ENCODE measurements at regions not wholly inside any gene's neighbourhood (a gene's known extent, or its start where the extent isn't known, plus 50 kb on each side); places are given as distances from the start of the nearest gene placed in this dataset.

DNA sequence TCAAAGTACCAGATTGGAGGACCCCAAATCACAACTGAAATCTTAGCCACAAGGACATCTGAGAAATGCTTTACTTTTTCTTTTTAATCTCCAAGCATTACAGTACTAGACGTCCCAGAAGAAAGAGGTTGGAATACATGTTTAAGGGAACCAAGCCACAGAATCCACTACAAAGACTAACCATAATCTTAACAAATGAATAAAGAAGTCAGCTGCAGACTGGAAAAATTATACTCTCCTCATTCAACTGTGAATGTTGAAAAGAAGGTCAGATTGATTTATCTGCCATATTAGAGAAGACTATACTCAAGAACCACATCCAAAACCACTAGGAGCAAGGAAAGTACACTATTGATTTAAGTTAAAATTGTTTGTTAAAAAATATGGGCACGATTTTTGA is 102.1 kb upstream of the ABCB5 start:
- TF ChIP-seq, protein P1, sequence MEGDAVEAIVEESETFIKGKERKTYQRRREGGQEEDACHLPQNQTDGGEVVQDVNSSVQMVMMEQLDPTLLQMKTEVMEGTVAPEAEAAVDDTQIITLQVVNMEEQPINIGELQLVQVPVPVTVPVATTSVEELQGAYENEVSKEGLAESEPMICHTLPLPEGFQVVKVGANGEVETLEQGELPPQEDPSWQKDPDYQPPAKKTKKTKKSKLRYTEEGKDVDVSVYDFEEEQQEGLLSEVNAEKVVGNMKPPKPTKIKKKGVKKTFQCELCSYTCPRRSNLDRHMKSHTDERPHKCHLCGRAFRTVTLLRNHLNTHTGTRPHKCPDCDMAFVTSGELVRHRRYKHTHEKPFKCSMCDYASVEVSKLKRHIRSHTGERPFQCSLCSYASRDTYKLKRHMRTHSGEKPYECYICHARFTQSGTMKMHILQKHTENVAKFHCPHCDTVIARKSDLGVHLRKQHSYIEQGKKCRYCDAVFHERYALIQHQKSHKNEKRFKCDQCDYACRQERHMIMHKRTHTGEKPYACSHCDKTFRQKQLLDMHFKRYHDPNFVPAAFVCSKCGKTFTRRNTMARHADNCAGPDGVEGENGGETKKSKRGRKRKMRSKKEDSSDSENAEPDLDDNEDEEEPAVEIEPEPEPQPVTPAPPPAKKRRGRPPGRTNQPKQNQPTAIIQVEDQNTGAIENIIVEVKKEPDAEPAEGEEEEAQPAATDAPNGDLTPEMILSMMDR (conservative IDR thresholded peaks at IDR 0.05; ENCODE audit: low read depth in 2 of 2), result no peak
- TF ChIP-seq EZH2 (IDR thresholded peaks at IDR 0.05; ENCODE audit: low read depth, unreplicated experiment) (no peak), POLR2AphosphoS5 (IDR thresholded peaks at IDR 0.05; ENCODE audit: low read depth) (no peak), CREB1 (CRISPR knock-in tag; IDR thresholded peaks at IDR 0.05; ENCODE audit: low read depth) (no peak), JUNB (IDR thresholded peaks at IDR 0.05; ENCODE audit: unreplicated experiment) (no peak), EZH2phosphoT487 (IDR thresholded peaks at IDR 0.05; ENCODE audit: unreplicated experiment) (no peak), NANOG (IDR thresholded peaks at IDR 0.05; ENCODE audit: borderline replicate concordance) (no peak), ZNF114 (CRISPR knock-in tag; IDR thresholded peaks at IDR 0.05) (no peak)
- TF ChIP-seq, protein P2, sequence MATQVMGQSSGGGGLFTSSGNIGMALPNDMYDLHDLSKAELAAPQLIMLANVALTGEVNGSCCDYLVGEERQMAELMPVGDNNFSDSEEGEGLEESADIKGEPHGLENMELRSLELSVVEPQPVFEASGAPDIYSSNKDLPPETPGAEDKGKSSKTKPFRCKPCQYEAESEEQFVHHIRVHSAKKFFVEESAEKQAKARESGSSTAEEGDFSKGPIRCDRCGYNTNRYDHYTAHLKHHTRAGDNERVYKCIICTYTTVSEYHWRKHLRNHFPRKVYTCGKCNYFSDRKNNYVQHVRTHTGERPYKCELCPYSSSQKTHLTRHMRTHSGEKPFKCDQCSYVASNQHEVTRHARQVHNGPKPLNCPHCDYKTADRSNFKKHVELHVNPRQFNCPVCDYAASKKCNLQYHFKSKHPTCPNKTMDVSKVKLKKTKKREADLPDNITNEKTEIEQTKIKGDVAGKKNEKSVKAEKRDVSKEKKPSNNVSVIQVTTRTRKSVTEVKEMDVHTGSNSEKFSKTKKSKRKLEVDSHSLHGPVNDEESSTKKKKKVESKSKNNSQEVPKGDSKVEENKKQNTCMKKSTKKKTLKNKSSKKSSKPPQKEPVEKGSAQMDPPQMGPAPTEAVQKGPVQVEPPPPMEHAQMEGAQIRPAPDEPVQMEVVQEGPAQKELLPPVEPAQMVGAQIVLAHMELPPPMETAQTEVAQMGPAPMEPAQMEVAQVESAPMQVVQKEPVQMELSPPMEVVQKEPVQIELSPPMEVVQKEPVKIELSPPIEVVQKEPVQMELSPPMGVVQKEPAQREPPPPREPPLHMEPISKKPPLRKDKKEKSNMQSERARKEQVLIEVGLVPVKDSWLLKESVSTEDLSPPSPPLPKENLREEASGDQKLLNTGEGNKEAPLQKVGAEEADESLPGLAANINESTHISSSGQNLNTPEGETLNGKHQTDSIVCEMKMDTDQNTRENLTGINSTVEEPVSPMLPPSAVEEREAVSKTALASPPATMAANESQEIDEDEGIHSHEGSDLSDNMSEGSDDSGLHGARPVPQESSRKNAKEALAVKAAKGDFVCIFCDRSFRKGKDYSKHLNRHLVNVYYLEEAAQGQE (IDR thresholded peaks at IDR 0.05; ENCODE audit: unreplicated experiment), result no peak
